Stimulated activated CD8-positive, alpha-beta memory T cell treated with anti-CD3 and anti-CD28 coated beads, Interleukin-2, amount 100 ng/mL, for 1 hour (primary cell): ENCODE measurements at regions not wholly inside any gene's neighbourhood (a gene's known extent, or its start where the extent isn't known, plus 50 kb on each side); places are given as distances from the start of the nearest gene placed in this dataset.
"Not testable (repeated sequence)": the region's sequence is repeated elsewhere in the genome, so short reads cannot be mapped to it uniquely, and the experiment has no call there.

Source experiments
- DNase-seq, 2 donors: peaks; one replicate each; pipeline ENCODE4 v3.0.0-alpha.2; 2020; ENCODE audit warnings: low read depth in 2 of 2

DNA sequence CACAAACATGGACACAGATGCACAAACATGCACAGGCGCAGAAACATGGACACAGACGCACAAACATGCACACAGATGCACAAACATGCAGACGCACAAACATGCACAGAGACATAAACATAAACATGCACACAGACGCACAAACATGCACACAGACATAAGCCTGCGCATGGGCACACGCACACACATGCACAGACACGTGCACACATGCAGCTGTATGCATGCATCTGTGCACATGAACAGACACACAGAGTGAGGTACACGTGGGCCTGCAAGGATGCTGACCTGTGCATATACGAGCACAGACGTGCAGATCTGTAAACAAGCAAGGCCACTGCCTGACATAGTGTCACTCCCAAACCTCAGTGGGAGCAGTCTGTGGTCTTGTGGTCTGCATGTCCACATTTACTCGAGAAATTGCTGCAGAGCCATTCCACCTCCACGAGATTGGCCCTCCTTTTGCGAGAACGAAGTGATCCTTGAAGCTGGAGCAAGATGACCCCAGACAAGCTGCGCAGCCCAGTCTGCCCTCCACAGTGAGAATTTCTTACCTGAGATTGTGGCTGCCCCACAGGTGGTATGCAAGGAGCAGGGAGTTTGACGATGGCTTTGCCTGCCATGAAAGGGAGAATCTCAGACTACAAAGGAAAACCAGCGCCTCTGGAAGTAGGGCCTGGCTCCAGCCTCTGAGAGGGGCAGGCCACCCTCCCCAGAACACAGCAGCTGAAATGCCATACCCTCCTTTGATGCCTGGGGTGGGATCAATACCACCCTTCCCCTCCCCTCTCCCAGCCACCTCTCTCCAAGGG, 299.9 kb downstream of the BRD1 start:
- DNase-seq = no peak

GRCh38 chr22:49525801-49526535, 301.7 kb downstream of the BRD1 start:
- no peak for DNase-seq

GRCh38 chr22:49525360-49525759, 302.3 kb downstream of the BRD1 start:
- no peak for DNase-seq

DNA sequence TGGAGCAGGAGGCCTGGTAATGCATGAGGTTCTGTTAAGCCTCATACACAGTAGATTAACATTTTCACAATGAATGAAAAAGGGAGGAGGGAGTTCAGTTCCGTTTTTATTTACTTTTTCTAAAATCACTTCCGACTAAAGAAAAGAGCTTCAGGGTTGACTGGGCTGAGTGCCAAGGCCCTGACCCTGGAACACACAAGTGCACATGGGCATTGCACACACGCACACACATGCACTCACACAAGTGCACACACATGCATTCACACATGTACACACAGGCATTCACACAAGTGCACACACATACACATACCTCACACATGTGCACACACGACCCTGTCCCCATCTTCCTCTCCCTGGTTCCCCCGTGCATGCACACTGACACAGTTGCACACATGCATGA, 303.3 kb downstream of the BRD1 start:
- DNase-seq = no peak

DNA sequence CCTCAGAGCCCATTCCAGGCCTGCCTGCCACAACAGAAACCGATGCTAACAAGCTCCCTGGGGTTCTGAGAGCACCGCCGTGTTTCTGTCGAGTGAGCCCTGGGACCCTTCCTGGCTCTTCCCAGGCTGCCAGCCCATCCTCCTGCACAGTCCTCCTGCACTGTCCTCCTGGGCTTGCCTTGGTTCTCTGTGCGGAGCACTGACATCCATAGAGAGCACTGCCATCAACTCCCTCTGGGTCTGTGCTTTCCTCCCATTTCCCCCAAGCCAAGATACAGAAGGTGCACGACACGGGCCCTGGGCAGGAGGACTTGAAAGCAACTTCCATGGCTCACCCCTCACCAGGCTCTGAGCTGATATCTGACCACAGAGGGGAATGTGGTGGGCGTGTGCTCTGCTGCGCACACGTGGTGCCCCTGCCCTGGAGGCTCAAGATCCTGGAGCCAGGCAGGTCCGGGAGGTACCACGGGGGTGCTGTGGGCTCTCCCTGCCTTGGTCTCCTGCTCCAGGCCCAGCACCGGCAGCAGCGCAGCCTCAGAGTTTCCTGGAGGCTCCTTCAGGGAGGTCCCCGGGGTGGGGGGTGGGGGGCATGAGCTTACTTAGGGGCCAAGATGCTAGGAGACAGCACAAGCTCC, 304.2 kb downstream of the BRD1 start:
- DNase-seq = no peak

DNA sequence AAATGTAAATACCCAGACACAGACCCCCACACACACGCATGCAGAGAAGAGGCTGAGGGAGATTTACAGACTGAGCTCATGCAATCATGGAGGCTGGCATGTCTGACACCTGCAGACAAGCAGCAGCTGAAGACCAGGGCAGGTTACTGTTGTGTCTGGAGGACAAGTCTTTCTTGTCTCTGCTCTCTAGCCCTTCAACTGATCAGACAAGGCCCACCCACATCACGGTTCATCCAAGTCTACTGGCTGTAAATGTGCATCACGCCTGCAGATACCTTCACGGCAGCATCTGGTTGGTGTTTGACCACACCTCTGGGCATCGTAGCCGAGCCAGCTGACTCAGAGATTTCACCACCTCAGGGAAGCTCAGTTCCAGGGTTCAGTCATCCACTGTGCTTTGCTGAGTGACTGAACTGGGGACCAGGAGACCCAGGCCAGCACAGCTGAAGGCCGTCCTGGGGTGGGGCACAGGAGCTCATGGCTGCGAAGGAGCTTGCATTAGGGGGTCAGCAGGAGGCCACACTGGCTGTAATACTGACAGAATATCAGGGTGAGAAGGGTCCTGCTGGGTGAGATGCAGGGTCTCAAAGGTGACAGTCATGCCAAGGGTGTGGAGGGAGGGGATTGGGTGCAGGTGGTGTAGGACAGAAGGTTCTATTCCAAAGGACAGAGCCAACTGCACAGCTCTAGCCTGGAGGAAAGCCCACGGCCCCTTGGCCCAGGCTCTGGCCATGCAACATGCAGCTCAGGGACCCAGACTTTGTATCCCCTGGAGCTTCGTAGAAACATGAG, 304.9 kb downstream of the BRD1 start:
- no peak for DNase-seq

DNA sequence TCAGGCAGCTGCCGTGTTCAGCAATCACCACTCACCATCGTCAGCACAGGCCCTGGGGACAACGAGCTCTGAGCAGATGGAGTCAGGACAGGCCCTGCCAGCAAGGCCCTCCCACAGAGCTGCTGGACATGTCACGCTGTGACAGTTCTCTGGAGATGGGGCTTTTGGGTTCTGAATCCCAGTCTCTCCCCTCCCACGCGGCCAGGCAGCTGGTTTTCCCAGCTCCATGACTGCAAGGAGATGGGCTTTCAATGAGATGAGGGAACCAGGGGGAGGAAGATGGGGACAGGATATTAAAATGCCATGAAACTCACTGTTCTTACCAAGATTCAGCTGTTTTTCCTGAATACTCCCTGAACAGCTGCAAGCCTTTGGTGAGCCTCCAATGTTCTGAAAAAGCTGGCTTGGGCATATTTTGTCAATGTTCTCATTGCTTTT, 305.9 kb downstream of the BRD1 start:
- DNase-seq = no peak

DNA sequence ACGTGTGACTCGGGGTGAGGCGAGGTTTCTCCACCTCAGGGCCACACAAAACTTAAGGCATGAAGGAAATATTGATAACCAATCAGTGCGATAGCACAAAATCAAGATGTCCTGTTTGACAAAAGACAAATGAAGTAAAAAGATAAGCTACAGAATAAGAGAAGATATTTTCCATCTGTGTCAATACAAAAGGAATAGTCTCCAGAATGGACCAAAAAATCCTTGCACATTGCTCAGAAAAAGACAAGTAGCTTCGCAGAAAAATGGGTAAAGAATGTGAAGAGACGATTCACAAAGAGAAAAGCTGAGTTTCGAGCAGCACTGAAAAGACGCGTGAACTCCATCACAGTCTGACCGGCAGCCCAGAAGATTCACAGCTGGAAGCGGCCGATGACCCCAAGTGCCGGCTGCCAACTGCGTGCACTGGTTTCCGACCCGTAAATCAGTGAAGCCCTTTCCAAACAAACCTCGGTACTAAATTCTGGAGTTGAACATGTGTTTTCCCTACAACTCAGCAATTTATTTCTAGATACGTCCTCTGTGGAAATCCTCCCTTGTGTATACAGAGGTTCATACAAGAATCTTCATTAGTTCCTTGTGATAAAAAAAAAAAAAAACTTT, 308.4 kb downstream of the BRD1 start:
- no peak for DNase-seq

DNA sequence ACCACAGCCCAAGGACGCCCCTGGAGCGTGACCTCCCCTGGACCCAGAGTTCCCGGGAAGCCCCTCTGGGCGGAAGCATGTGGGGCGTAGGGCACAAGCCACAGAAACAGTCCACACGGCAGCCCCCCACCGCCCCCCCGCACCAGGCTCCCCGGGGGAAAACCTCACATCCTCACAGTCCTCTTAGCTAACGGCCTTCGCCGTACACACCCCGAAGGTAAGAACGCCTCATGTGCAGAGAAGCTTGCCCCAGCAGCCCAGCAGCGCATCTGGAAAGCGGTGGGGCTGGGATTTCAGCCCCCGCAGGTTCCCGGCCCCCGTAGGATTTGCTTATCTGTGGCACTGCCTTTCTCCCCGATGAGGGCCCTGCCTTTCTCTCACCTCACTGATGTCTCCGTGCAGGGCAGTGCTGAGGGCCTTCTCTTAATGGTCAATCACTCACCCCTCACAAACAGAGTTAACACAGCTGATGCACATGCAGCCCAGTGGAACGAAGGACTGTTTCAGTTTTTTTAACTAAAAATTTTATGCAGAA, 309.2 kb downstream of the BRD1 start:
- DNase-seq = no peak

DNA sequence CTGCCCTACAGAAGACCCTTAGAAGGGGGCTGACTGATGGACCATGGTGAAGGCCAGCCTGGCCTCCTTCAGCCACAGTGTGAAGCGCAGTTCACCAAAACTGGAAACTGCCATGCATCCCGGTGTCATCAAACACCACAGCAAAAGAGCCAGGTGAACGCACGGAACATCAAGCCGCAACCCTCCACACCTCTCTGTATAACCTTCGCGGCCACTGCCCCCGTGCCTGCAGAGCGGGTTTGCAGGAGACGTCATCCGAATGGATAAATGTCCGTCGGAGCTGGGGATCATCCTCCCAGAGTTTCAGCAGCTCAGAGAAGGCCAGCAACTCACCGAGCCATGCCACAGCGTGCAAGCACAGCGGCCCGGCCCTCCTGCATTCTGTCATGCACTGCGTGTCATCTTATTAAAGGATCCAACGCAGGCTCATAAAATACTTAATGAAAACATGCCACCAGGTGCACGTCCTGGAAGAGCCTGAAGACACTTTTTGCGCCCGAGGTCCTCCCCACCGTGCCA, 309.9 kb downstream of the BRD1 start:
- DNase-seq = no peak

DNA sequence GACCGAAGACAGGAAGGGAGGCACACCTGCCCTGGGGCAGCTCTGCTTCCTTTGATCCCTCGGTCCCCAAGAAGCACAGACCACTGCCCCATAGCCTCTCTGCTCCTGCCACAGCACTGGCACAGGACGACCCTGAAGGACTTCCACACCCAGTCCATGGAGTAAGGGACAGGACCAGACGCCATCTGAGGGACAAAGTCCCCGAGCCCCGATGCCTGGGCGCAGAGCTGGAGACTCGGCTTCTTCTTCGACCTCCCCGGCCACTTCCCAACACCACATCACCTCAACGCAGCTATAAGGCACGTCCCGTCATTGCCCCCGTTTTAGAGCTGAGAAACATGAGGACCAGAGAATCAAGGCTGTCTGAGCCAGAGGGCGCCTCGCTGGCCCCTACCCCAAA, 310.5 kb downstream of the BRD1 start:
- DNase-seq = no peak

DNA sequence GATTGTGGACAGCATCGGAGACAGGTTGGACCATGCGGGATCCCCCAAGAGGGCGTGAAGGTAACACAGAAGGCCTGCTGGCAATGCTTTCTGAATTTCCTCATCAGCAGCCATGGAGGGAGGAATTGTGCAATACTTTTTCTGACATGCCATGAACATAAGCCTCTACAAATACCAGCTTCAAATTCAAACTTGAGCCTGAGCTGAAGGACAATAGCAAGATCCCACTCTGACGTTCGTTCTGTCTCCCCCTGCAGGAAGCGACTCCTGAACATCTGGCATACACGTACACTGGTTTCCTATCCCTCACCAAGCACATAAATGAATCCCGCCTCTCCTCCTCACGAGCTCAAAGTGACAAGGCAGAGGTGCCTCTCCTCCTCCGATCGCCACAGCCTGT, 312.2 kb downstream of the BRD1 start:
- no peak for DNase-seq

- no peak for DNase-seq
These were observed 313.0 kb downstream of the BRD1 start for GRCh38 chr22:49514641-49515040.

DNA sequence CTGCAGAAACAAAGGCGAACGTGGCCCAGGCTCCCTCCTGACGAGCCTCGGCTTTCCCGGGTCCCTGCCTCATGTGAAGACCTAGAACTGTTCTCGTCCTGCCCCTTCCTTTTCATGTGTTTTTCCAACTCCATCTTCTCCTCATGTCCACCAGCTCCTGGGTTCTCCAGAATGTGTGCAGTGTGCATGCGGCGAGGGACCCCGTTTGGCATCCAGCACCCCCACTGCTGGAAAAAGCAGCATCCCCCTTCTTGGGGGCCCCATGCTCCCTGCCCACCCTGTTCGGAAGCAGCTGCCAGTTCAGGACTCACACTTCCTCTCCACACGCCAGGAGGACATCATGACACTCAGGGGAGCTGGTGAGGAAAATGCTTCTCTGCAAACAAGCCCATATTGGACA, 313.5 kb downstream of the BRD1 start:
- no peak for DNase-seq

DNA sequence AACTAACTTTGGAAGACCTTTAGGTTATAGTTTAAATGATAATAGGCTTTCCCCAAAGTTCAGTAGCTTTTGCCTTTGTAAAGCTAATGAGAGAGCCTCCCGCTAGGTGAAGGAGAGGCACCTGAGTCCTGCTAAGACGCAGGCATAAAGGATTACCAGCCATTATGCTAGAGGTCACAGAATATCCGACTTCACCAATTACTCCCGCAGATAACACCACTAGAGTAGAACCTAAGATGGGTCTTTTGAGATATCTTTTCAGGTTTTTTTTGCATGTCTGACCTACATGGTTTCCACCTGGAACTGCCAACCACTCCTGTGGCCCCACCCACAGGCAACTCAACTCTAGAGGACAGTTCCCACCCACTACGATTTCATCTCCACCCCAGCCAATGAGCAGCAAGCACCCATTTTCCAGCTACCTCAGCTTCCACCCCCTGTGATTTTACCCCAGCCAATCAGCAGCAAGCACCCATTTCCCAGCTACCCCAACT, 314.3 kb downstream of the BRD1 start:
- DNase-seq = no peak

GRCh38 chr22:49512487-49513165, 315.0 kb downstream of the BRD1 start:
- no peak for DNase-seq

DNA sequence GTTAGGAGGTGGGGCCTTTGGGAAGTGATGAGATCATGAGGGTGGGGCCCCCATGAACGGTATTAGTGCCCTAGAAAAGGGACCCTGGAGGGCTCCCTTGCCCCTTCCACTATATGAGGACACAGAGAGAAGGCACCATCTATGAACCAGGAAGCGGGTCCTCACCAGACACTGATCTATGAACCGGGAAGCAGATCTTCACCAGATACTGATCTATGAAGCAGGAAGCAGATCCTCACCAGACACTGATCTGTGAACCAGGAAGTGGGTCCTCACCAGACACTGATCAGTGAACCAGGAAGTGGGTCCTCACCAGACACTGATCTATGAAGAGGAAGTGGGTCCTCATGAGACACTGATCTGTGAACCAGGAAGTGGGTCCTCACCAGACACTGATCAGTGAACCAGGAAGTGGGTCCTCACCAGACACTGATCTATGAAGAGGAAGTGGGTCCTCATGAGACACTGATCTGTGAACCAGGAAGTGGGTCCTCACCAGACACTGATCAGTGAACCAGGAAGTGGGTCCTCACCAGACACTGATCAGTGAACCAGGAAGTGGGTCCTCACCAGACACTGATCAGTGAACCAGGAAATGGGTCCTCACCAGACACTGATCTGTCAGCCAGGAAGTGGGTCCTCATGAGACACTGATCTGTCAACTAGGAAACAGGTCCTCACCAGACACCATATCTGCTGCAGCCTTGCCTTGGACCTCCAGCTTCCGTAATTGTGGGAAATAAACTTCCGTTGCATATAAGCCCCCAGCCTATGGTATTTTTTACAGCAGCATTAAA, 316.1 kb downstream of the BRD1 start:
- not testable (repeated sequence) for DNase-seq

DNA sequence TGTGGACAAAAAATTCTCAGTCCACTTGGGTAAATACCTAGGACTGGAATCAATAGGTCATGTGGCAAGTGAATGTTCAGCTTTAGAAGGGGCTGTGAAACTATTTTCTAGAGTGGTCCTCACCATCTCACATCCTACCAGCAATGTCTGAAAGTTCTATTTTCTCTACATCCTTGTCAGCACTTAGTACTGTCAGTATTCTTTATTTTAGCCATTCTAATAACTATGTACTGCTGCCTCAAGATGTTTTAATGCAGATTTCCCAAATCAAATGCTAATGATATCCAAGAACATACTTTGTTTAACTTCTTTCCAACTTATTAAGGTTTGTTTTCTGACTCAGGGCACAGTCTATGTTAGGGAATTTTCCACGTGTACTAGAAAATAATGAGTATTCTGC, 317.0 kb downstream of the BRD1 start:
- no peak for DNase-seq

DNA sequence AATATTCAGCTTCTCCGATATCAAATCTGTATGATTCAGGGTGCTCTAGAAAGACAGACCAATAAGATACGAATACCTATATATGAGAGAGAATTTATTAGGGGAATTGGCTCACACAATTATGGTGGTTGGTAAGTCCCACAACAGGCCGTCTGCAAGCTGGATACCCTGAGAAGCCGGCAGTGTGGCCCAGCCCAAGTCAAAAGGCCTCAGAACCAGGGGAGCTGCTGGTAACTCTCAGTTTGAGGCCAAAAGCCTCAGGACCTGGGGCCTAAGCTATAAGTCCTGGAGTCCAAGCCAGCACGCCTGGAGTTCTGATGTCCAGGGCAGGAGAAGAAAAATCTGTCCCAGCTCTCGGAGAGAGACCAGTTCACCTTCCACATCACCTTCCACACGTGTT, 318.7 kb downstream of the BRD1 start:
- no peak for DNase-seq
